DMS 273 (cell line): ENCODE measurements at regions not wholly inside any gene's neighbourhood (a gene's known extent, or its start where the extent isn't known, plus 50 kb on each side); places are given as distances from the start of the nearest gene placed in this dataset.

ENCODE experiments used
- DNase-seq: peaks from one replicate; lab custom pipeline; 2025; ENCODE audit not compliant: unreplicated experiment; lab: John Stamatoyannopoulos, UW

- no peak for DNase-seq
These were observed 552.5 kb downstream of the HAO1 start for GRCh38 chr20:7387638-7388193.

GRCh38 chr20:7389216-7389615 lies 551.0 kb downstream of the HAO1 start:
- DNase-seq = no peak

- DNase-seq = no peak
These were observed 547.6 kb downstream of the HAO1 start for GRCh38 chr20:7392542-7393206.

- DNase-seq = no peak
These were observed 541.1 kb downstream of the HAO1 start for GRCh38 chr20:7399114-7399513.

GRCh38 chr20:7399575-7399974 lies 540.7 kb downstream of the HAO1 start:
- DNase-seq = no peak

- DNase-seq = no peak
These were observed 533.6 kb downstream of the HAO1 start for GRCh38 chr20:7406671-7407070.

- DNase-seq = no peak
These were observed 530.1 kb downstream of the HAO1 start for GRCh38 chr20:7410150-7410549.

GRCh38 chr20:7411075-7411474 lies 529.2 kb downstream of the HAO1 start:
- no peak for DNase-seq

GRCh38 chr20:7415427-7415826 lies 524.8 kb downstream of the HAO1 start:
- DNase-seq = no peak

- no peak for DNase-seq
These were observed 523.9 kb downstream of the HAO1 start for GRCh38 chr20:7416382-7416781.

- DNase-seq = no peak
These were observed 519.9 kb downstream of the HAO1 start for GRCh38 chr20:7420345-7420744.

GRCh38 chr20:7426890-7427496 lies 513.3 kb downstream of the HAO1 start:
- DNase-seq = no peak

- no peak for DNase-seq
These were observed 511.3 kb downstream of the HAO1 start for GRCh38 chr20:7428946-7429345.

- DNase-seq = no peak
These were observed 507.6 kb downstream of the HAO1 start for GRCh38 chr20:7432612-7433011.

GRCh38 chr20:7437311-7437710 lies 502.9 kb downstream of the HAO1 start:
- no peak for DNase-seq

GRCh38 chr20:7449269-7449668 lies 491.0 kb downstream of the HAO1 start:
- DNase-seq = no peak

- no peak for DNase-seq
These were observed 487.4 kb downstream of the HAO1 start for GRCh38 chr20:7452890-7453289.

- no peak for DNase-seq
These were observed 486.2 kb downstream of the HAO1 start for GRCh38 chr20:7454047-7454446.

GRCh38 chr20:7458459-7458858 lies 481.8 kb downstream of the HAO1 start:
- DNase-seq = no peak

GRCh38 chr20:7459083-7459482 lies 481.2 kb downstream of the HAO1 start:
- no peak for DNase-seq

- no peak for DNase-seq
These were observed 477.0 kb downstream of the HAO1 start for GRCh38 chr20:7463290-7463689.

- DNase-seq = no peak
These were observed 469.3 kb downstream of the HAO1 start for GRCh38 chr20:7470912-7471311.

- no peak for DNase-seq
These were observed 450.0 kb downstream of the HAO1 start for GRCh38 chr20:7490288-7490687.
